ENCODE measurements at regions not wholly inside any gene's neighbourhood (a gene's known extent, or its start where the extent isn't known, plus 50 kb on each side); places are given as distances from the start of the nearest gene placed in this dataset.

DNA sequence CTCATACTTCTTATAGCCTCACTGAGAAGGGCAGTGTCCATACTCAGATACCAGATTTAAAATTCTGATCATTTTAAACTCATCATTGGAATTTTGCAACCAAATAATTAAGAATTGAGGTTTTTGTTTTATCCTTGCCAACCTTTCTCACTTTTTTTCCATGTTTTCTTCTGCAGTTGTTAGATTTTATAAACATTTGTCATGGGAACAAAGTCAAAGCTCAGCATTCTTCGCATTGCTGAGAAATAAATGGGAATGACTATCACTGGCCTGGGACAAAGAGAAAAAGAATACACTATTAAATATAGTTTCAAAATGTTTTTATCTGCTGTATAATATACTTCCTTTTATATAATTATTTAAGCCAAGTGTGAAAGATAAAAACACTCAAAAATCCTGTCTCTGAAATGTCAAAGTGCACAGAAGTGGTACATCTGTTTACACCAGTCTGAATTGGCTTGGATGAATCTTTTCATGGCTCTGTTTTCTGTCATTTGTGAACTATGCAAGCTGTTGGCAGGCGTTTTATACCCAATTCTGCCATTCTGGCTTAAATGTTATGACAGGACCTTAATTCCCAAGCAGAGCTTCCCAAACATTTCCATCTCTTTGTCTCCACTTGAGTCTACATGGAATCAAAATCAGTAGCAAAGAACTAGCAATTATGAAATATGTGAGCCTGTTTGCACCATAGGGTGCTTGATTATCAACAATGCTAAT is 249.3 kb upstream of the SYT4 start:
- no peak for TF ChIP-seq SIN3A (IDR thresholded peaks at IDR 0.05; ENCODE audit: borderline replicate concordance, insufficient read depth, low read length)
- TF ChIP-seq POLR2AphosphoS5 (IDR thresholded peaks at IDR 0.05; ENCODE audit: low read depth, low read length): no peak
- no peak for TF ChIP-seq REST (IDR thresholded peaks at IDR 0.05; ENCODE audit: insufficient read depth in 1 of 2, low read depth in 2 of 2, low read length in 2 of 2)
- TF ChIP-seq TAF1 (IDR thresholded peaks at IDR 0.05; ENCODE audit: borderline replicate concordance, insufficient read depth, low read length): no peak
- TF ChIP-seq FOXP2 (optimal IDR thresholded peaks at IDR 0.05; ENCODE audit: borderline replicate concordance, extremely low read depth, extremely low read length, insufficient read depth): no peak

DNA sequence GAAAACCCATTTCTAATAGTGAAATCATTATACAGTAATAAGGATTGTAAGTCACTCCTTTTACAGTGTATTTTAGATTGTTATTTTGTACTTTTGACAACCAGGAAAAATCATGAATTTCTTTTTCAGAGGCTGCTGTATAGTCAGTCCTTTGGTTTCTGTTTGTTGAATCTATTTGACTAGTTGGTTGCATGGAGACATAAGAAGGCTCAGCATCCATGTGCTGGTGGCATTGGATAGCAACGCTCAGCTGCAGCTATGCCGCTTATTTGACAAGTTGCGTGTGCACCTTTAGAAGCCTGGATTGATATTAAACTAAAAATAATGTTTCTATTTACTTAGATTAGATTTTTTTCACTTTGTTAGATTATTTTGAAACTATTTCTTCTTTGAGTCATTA is 254.1 kb upstream of the SYT4 start:
- TF ChIP-seq SIN3A (IDR thresholded peaks at IDR 0.05; ENCODE audit: borderline replicate concordance, insufficient read depth, low read length) (no peak), TAF1 (IDR thresholded peaks at IDR 0.05; ENCODE audit: borderline replicate concordance, insufficient read depth, low read length) (no peak), REST (IDR thresholded peaks at IDR 0.05; ENCODE audit: insufficient read depth in 1 of 2, low read depth in 2 of 2, low read length in 2 of 2) (no peak), FOXP2 (optimal IDR thresholded peaks at IDR 0.05; ENCODE audit: borderline replicate concordance, extremely low read depth, extremely low read length, insufficient read depth) (no peak), POLR2AphosphoS5 (IDR thresholded peaks at IDR 0.05; ENCODE audit: low read depth, low read length) (no peak)

DNA sequence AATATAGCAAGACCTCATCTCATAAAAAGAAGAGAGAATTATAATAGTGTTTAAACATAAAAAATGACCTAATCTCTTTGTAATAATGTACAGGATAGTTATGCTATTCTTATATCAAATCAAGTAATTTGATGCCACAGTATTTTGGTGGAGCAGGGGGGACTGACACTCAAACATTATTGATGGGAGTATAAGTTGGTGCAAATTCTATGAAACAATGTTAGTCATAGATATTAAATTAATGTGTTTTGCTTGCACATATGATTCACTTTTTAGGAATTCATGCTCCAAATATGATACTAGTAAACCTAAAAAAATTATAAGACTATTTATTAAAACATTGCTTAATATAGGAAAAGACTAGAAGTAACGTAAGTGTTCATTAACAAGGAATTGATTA is 256.1 kb upstream of the SYT4 start:
- TF ChIP-seq FOXP2 (optimal IDR thresholded peaks at IDR 0.05; ENCODE audit: borderline replicate concordance, extremely low read depth, extremely low read length, insufficient read depth): no peak
- TF ChIP-seq TAF1 (IDR thresholded peaks at IDR 0.05; ENCODE audit: borderline replicate concordance, insufficient read depth, low read length): no peak
- TF ChIP-seq POLR2AphosphoS5 (IDR thresholded peaks at IDR 0.05; ENCODE audit: low read depth, low read length): no peak
- no peak for TF ChIP-seq REST (IDR thresholded peaks at IDR 0.05; ENCODE audit: insufficient read depth in 1 of 2, low read depth in 2 of 2, low read length in 2 of 2)
- no peak for TF ChIP-seq SIN3A (IDR thresholded peaks at IDR 0.05; ENCODE audit: borderline replicate concordance, insufficient read depth, low read length)

DNA sequence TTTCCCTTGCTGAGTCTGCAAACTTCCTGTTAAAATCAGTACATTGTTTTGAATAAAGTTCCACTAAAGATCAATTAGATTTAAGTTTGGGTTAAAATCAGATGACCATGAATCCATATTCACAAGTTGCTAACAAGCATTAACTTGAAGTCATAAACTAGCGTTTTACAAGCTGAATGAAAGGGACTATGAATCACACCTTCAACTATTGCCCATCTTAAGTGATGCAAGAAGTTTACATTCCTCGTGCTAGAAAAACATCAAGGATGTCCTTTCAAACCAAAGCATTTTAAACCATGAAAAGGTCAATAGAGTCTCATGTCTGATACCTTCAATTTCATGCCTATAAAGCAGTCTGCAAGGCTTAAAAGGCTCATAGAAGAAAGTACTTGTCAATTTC is 257.2 kb upstream of the SYT4 start:
- TF ChIP-seq POLR2AphosphoS5 (IDR thresholded peaks at IDR 0.05; ENCODE audit: low read depth, low read length) (no peak), REST (IDR thresholded peaks at IDR 0.05; ENCODE audit: insufficient read depth in 1 of 2, low read depth in 2 of 2, low read length in 2 of 2) (no peak), TAF1 (IDR thresholded peaks at IDR 0.05; ENCODE audit: borderline replicate concordance, insufficient read depth, low read length) (no peak), SIN3A (IDR thresholded peaks at IDR 0.05; ENCODE audit: borderline replicate concordance, insufficient read depth, low read length) (no peak), FOXP2 (optimal IDR thresholded peaks at IDR 0.05; ENCODE audit: borderline replicate concordance, extremely low read depth, extremely low read length, insufficient read depth) (no peak)

All from PFSK-1 (cell line).